Stimulated activated naive B cell treated with anti-CD40 and anti-IgM and Interleukin-4, amounts not matched to agents 10 μg/mL and 1 μg/mL and 100 μg/mL, for 72 hours (primary cell): ENCODE measurements at regions not wholly inside any gene's neighbourhood (a gene's known extent, or its start where the extent isn't known, plus 50 kb on each side); places are given as distances from the start of the nearest gene placed in this dataset.

Experiments used
- ATAC-seq, 2 donors: fragments of 150-1000 bp; cut with Tn5 transposase; replicated peaks; 2 replicates each; pipeline ENCODE4 v1.10.0; 2021; ENCODE audit warnings: moderate library complexity in 1 of 2
- DNase-seq: peaks from one replicate; pipeline ENCODE4 v3.0.0; 2021
- H3K27ac Mint-ChIP-seq: one replicate; pipeline ENCODE4 v1.8.0; 2022; ENCODE audit warnings: mild to moderate bottlenecking, mixed read lengths
- H3K27me3 Mint-ChIP-seq, 2 donors: one replicate each; pipeline ENCODE4 v1.8.0; 2022; ENCODE audit warnings: mixed read lengths in 2 of 2
- H3K36me3 Mint-ChIP-seq, 2 donors: one replicate each; pipeline ENCODE4 v1.8.0; 2022; ENCODE audit warnings: mixed read lengths in 2 of 2, mild to moderate bottlenecking in 1 of 2
- H3K4me1 Mint-ChIP-seq, 2 donors: one replicate each; pipeline ENCODE4 v1.8.0; 2022; ENCODE audit warnings: mixed read lengths in 2 of 2, mild to moderate bottlenecking in 1 of 2
- H3K4me3 Mint-ChIP-seq, 2 donors: one replicate each; pipeline ENCODE4 v1.8.0; 2022; ENCODE audit warnings: mild to moderate bottlenecking in 2 of 2, mixed read lengths in 2 of 2, moderate library complexity in 1 of 2
- H3K9me3 Mint-ChIP-seq, 2 donors: one replicate each; pipeline ENCODE4 v1.8.0; 2022; ENCODE audit warnings: mixed read lengths in 2 of 2, mild to moderate bottlenecking in 1 of 2

DNA sequence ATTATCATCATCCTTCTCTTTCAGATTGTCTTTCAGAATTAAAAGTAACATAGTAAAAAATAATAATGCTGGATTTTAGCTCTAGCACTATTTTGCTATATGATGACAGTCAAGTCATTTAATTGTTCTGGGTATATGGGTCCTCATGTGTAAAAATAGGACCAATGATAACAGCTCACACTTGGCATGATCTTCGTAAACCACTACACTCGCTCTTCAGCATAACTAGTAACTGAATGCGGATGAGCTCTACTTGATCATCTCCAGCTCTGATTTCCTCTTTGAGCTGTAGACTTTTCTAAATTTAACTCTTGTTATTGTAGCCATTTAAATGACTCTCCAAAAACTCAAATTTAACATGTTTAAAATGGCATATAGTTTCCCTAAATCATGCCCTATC lies 831.8 kb upstream of the HS3ST1 start:
- Mint-ChIP-seq H3K27ac (no peak overlapping the region), H3K27me3 (no peaks in the 10 kb centered on the region), H3K4me3 (no peak overlapping the region), H3K9me3 (peaks cover 8 to 13% of the 10 kb centered on the region in 2 donors), H3K36me3 (no peaks in the 10 kb centered on the region), H3K4me1 (no peaks in the 10 kb centered on the region)
- DNase-seq (no peak), ATAC-seq (no peak)

- Mint-ChIP-seq H3K4me1 (no peaks in the 10 kb centered on the region), H3K27ac (no peak overlapping the region), H3K9me3 (peaks cover 3 to 8% of the 10 kb centered on the region in 2 donors), H3K4me3 (no peak overlapping the region), H3K36me3 (no peaks in the 10 kb centered on the region), H3K27me3 (no peaks in the 10 kb centered on the region)
- DNase-seq (no peak), ATAC-seq (no peak)
Measured at GRCh38 chr4:12244973-12245372, 816.3 kb upstream of the HS3ST1 start.

- Mint-ChIP-seq H3K27me3 (no peaks in the 10 kb centered on the region), H3K27ac (no peak overlapping the region), H3K4me3 (no peak overlapping the region), H3K36me3 (no peaks in the 10 kb centered on the region), H3K9me3 (peaks cover 0 to 13% of the 10 kb centered on the region in 2 donors), H3K4me1 (no peaks in the 10 kb centered on the region)
- DNase-seq = no peak
- ATAC-seq = no peak
Measured at GRCh38 chr4:12242354-12242753, 813.7 kb upstream of the HS3ST1 start.

DNA sequence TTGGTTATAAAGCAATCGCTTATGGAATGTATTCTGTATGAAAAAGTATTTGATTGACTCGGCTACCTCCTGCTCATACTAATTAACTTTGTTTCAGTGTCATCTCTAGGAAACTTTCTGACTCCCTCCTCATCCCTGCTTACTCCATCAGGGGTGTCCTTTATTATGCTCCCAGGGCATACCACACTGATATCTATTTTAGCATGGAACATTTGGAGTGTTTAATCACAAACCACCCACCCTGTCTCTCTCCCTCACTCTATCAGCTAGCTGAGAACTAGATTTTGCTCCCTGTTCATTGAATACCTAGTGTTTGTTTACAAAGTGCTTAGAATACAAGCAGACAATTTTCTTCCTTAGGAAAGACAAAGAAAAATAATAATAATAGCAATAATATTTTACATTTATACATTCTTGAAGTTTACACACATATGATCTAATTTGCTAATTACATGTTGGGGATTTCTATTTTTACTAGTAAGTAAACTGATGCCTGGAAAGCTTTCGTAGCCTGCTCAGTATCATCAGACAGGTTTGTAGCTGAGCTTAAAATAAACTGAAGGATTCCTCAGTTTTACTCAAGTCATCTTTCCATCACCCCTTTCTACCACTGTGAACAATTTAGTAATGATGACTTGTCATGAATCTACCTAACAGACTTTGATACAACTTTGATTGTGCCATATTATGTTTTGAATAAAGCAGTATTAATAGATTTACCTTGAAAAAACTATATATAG lies 811.4 kb upstream of the HS3ST1 start:
- Mint-ChIP-seq H3K27ac (no peak overlapping the region), H3K36me3 (no peaks in the 10 kb centered on the region), H3K4me1 (no peaks in the 10 kb centered on the region), H3K27me3 (no peaks in the 10 kb centered on the region), H3K4me3 (no peak overlapping the region), H3K9me3 (peaks cover 0 to 9% of the 10 kb centered on the region in 2 donors)
- no peak for DNase-seq
- no peak for ATAC-seq

- Mint-ChIP-seq H3K4me1 (no peaks in the 10 kb centered on the region), H3K4me3 (no peak overlapping the region), H3K9me3 (peaks cover 4 to 6% of the 10 kb centered on the region in 2 donors), H3K27me3 (no peaks in the 10 kb centered on the region), H3K27ac (no peak overlapping the region), H3K36me3 (no peaks in the 10 kb centered on the region)
- ATAC-seq (no peak), DNase-seq (no peak)
Measured at GRCh38 chr4:12231098-12231497, 802.4 kb upstream of the HS3ST1 start.

DNA sequence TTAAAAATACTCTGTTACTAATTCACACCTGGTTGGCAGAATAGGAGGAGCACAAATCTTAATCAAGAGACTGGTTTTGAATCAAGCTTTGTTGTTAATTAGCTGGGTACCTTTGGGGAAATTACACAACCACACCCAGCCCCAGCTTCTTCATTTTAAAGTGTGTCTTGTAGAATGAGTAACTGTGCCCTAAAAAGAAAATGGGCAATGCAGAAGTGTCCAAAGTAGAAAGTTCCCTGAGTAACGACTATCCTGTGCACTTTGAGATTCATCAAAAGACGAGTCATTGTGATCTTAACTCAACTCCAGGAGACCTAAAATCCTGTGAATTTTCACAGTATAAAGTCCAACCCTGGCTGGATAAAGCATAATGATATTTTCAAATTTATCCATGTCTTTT lies 792.3 kb upstream of the HS3ST1 start:
- Mint-ChIP-seq H3K4me3 (no peak overlapping the region), H3K4me1 (peaks cover 0 to under 1% of the 10 kb centered on the region in 2 donors), H3K9me3 (peaks cover 0 to 2% of the 10 kb centered on the region in 2 donors), H3K36me3 (no peaks in the 10 kb centered on the region), H3K27me3 (no peaks in the 10 kb centered on the region), H3K27ac (no peak overlapping the region)
- ATAC-seq (no peak), DNase-seq (no peak)

DNA sequence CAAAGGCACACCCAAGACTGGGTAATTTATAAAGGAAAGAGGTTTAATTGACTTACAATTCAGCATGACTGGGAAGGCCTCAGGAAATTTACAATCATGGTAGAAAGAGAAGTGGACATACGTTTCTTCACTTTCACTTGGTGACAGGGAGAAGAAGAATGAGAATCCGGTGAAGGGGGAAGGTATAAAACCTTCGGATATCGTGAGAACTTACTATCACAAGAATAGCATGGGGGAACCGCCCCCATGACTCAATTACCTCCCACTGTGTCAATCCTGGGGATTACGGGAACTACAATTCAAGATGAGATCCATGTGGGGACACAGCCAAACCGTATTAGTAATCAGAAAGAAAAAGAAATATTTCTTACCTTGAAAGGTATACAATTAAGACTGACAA lies 782.9 kb upstream of the HS3ST1 start:
- DNase-seq (no peak), ATAC-seq (no peak)
- Mint-ChIP-seq H3K27ac (no peak overlapping the region), H3K36me3 (no peaks in the 10 kb centered on the region), H3K4me3 (no peak overlapping the region), H3K27me3 (no peaks in the 10 kb centered on the region), H3K9me3 (peaks cover 0 to 3% of the 10 kb centered on the region in 2 donors), H3K4me1 (peaks cover 0 to 2% of the 10 kb centered on the region in 2 donors)

- Mint-ChIP-seq H3K27me3 (no peaks in the 10 kb centered on the region), H3K9me3 (peaks cover 7% of the 10 kb centered on the region in 2 donors), H3K4me1 (no peaks in the 10 kb centered on the region), H3K4me3 (no peak overlapping the region), H3K36me3 (no peaks in the 10 kb centered on the region), H3K27ac (no peak overlapping the region)
- DNase-seq (no peak), ATAC-seq (no peak)
Measured at GRCh38 chr4:12207396-12207795, 778.7 kb upstream of the HS3ST1 start.

DNA sequence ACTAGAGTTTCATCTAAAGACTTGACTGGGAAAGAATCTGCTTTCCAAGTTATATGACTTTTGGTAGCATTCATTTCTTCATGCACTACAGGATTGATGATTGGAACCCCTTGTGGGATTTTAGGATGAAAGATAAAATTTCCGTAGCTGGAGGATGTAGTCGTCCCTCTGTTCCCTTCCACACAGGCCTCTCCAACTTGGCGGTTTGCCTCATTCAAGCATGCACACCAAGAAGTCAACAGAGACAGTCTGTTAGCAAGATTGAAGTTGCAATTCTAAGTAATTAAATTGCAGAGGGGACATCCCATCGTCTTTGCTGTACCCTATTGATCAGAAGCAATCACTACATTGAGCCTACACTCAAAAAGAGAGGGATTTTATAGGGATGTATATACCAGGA lies 777.4 kb upstream of the HS3ST1 start:
- H3K4me1 Mint-ChIP-seq = no peaks in the 10 kb centered on the region
- H3K9me3 Mint-ChIP-seq = peaks cover 6 to 7% of the 10 kb centered on the region in 2 donors
- ATAC-seq (no peak), DNase-seq (no peak)
- H3K27ac Mint-ChIP-seq = no peak overlapping the region
- H3K4me3 Mint-ChIP-seq = no peak overlapping the region
- H3K27me3 Mint-ChIP-seq = no peaks in the 10 kb centered on the region
- no peaks in the 10 kb centered on the region for H3K36me3 Mint-ChIP-seq

- Mint-ChIP-seq H3K27ac (no peak overlapping the region), H3K36me3 (no peaks in the 10 kb centered on the region), H3K4me3 (no peak overlapping the region), H3K4me1 (no peaks in the 10 kb centered on the region), H3K9me3 (peaks cover 6 to 7% of the 10 kb centered on the region in 2 donors), H3K27me3 (no peaks in the 10 kb centered on the region)
- ATAC-seq (no peak), DNase-seq (no peak)
Measured at GRCh38 chr4:12203945-12204344, 775.3 kb upstream of the HS3ST1 start.

DNA sequence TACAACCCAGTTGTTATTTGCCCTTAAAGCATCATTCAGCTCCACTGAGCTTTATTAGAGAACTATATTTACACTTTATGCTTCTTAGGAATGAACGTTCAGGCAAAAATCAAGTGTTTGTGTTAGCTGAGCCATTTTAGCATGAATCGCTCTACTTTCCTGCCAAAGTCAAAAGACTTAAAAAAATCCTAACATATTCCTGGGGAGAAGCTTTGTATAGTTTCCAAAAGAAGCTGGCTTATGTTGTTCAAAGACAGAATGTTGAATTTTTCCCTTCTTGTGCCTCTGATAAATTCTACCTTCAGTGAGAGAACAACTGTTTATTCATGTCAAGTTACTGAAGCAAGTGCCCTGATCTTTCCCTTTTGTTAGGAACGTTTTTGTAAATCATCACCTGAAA lies 771.5 kb upstream of the HS3ST1 start:
- DNase-seq (no peak), ATAC-seq (no peak)
- Mint-ChIP-seq H3K9me3 (peaks cover 7% of the 10 kb centered on the region in 2 donors), H3K27ac (no peak overlapping the region), H3K4me1 (no peaks in the 10 kb centered on the region), H3K27me3 (no peaks in the 10 kb centered on the region), H3K36me3 (no peaks in the 10 kb centered on the region), H3K4me3 (no peak overlapping the region)

- H3K27ac Mint-ChIP-seq = no peak overlapping the region
- H3K4me3 Mint-ChIP-seq = no peak overlapping the region
- no peaks in the 10 kb centered on the region for H3K36me3 Mint-ChIP-seq
- H3K9me3 Mint-ChIP-seq = no peaks in the 10 kb centered on the region
- no peak for ATAC-seq
- DNase-seq = no peak
- H3K27me3 Mint-ChIP-seq = no peaks in the 10 kb centered on the region
- H3K4me1 Mint-ChIP-seq = no peaks in the 10 kb centered on the region
Measured at GRCh38 chr4:12186526-12186925, 757.8 kb upstream of the HS3ST1 start.

DNA sequence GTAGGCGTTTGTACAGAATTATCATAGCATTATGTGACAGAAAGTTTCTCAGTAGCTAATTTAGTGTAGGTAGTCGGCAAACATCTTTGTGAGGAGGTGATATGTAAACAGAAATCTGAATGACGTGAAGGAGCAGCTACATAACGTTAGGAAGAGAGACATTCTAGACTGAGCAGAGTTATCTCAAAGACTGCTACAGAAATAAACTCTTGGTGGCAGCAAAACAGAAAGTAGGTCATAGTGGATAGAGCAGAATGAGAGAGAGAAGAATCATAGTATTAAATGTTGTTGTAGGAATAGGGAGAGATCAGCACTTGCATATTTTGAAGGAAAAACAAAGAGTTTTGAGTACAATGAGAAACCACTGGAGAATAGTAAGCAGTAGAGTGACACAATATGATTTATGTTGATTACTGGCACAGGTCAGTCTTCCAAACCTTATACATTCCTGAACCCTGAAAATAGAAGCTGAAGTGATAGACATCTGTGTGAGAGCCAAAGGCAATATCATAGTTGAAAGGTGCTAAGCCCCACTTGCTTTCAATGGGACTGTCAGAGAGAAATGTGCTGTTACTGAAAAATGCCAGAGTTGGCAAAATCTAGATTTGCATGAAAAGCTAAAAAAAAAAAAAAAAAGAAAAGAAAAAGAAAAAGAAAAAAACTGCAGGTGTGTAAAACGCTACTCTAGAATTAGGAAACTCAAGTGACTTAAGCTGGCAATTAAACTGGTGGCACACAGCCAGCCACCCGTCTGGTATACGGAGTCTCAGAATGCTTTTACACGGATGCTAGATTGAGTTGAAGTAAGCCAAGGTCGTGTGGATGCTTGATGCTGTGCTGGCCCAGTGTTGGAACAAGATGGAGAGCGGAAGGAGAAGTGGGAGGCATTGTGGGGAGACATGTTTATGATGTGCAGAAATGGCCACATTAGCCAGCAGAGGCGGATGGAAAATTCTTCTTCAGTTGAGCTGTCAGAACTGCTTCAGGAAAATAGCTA lies 750.2 kb upstream of the HS3ST1 start:
- no peak overlapping the region for H3K27ac Mint-ChIP-seq

DNA sequence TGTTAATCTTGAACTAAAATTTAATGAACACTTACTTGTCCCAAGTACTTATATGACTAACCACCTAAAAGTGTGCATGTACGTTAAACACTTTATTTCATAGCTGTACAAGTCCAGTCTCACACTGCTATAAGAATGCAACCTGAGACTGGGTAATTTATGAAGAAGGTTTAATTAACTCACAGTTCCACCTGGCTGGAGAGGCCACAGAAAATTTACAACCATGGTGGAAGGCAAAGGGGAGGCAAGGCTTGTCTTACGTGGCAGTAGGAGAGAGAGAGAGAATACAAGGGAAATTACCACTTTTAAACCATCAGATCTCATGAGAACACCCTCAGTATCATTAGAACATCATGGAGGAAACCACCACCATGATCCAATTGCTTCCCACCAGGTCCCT lies 748.7 kb upstream of the HS3ST1 start:
- Mint-ChIP-seq H3K36me3 (no peaks in the 10 kb centered on the region), H3K4me1 (no peaks in the 10 kb centered on the region), H3K27ac (no peak overlapping the region), H3K4me3 (no peak overlapping the region), H3K27me3 (no peaks in the 10 kb centered on the region), H3K9me3 (peaks cover 4 to 7% of the 10 kb centered on the region in 2 donors)
- ATAC-seq (no peak), DNase-seq (no peak)

More for the DNA sequence above, 750.2 kb upstream of the HS3ST1 start:
- peaks cover 2 to 7% of the 10 kb centered on the region in 2 donors for H3K9me3 Mint-ChIP-seq
- H3K27me3 Mint-ChIP-seq = no peaks in the 10 kb centered on the region
- no peaks in the 10 kb centered on the region for H3K4me1 Mint-ChIP-seq
- no peaks in the 10 kb centered on the region for H3K36me3 Mint-ChIP-seq
- H3K4me3 Mint-ChIP-seq = no peak overlapping the region
- ATAC-seq = no peak
- no peak for DNase-seq

DNA sequence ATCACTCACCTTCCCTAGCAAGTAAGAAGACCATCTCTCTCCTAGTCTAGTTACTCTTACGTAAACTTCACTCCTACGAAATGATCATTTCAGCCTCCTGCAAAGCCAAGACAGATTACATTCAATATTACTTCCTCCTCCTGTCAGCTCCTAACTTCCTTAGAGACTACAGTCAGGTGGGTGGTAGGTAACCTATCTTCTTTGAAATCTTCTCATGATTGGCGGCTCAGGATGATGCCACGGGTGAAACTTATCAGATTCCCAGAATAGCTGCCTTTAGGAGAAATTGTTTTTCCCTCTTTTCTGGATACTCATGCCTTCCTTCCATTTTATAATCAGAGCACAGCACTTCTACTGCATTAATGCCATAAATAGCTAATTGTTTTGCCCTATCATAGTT lies 744.8 kb upstream of the HS3ST1 start:
- Mint-ChIP-seq H3K36me3 (no peaks in the 10 kb centered on the region), H3K27me3 (no peaks in the 10 kb centered on the region), H3K4me1 (no peaks in the 10 kb centered on the region), H3K27ac (no peak overlapping the region), H3K9me3 (peaks cover 4% of the 10 kb centered on the region in 2 donors), H3K4me3 (no peak overlapping the region)
- no peak for DNase-seq
- ATAC-seq = no peak
